GM18909 (cell line): ENCODE measurements at regions not wholly inside any gene's neighbourhood (a gene's known extent, or its start where the extent isn't known, plus 50 kb on each side); places are given as distances from the start of the nearest gene placed in this dataset.

Experiments used
- ATAC-seq: cut with Tn5 transposase; IDR thresholded peaks from one replicate; pipeline ENCODE4 v1.9.1; 2021; ENCODE audit warnings: mild to moderate bottlenecking; ENCODE audit not compliant: unreplicated experiment, poor library complexity

- no peak for ATAC-seq
These were observed 570.1 kb downstream of the VRK1 start for GRCh38 chr14:97367278-97367677.

- no peak for ATAC-seq
These were observed 570.9 kb downstream of the VRK1 start for GRCh38 chr14:97368049-97368448.

- ATAC-seq = no peak
These were observed 571.9 kb downstream of the VRK1 start for GRCh38 chr14:97368900-97369564.

GRCh38 chr14:97369901-97370300 lies 572.7 kb downstream of the VRK1 start:
- no peak for ATAC-seq

GRCh38 chr14:97376310-97376709 lies 579.1 kb downstream of the VRK1 start:
- ATAC-seq = no peak

- no peak for ATAC-seq
These were observed 580.4 kb downstream of the VRK1 start for GRCh38 chr14:97377550-97377949.

- ATAC-seq = no peak
These were observed 581.9 kb downstream of the VRK1 start for GRCh38 chr14:97379091-97379531.

GRCh38 chr14:97380539-97380941 lies 583.4 kb downstream of the VRK1 start:
- no peak for ATAC-seq

- no peak for ATAC-seq
These were observed 584.1 kb downstream of the VRK1 start for GRCh38 chr14:97381309-97381708.

- peak; percentile 41 for ATAC-seq
These were observed 585.5 kb downstream of the VRK1 start for GRCh38 chr14:97382616-97383226.

GRCh38 chr14:97385727-97386126 lies 588.5 kb downstream of the VRK1 start:
- no peak for ATAC-seq

GRCh38 chr14:97387252-97387874 lies 590.2 kb downstream of the VRK1 start:
- ATAC-seq = no peak

- ATAC-seq = no peak
These were observed 591.2 kb downstream of the VRK1 start for GRCh38 chr14:97388408-97388807.

GRCh38 chr14:97390096-97390724 lies 593.0 kb downstream of the VRK1 start:
- no peak for ATAC-seq

- ATAC-seq = no peak
These were observed 596.1 kb downstream of the VRK1 start for GRCh38 chr14:97393244-97393643.

- ATAC-seq = no peak
These were observed 597.9 kb downstream of the VRK1 start for GRCh38 chr14:97395068-97395467.

GRCh38 chr14:97401714-97402113 lies 604.5 kb downstream of the VRK1 start:
- ATAC-seq = no peak

- ATAC-seq = no peak
These were observed 605.1 kb downstream of the VRK1 start for GRCh38 chr14:97402279-97402678.

- ATAC-seq = no peak
These were observed 610.7 kb downstream of the VRK1 start for GRCh38 chr14:97407701-97408407.

- no peak for ATAC-seq
These were observed 611.3 kb downstream of the VRK1 start for GRCh38 chr14:97408503-97408902.
